NCI-H2107 (cell line): ENCODE measurements at regions not wholly inside any gene's neighbourhood (a gene's known extent, or its start where the extent isn't known, plus 50 kb on each side); places are given as distances from the start of the nearest gene placed in this dataset.

Source experiments
- DNase-seq: peaks from one replicate; lab custom pipeline; 2025; lab: John Stamatoyannopoulos, UW

DNA sequence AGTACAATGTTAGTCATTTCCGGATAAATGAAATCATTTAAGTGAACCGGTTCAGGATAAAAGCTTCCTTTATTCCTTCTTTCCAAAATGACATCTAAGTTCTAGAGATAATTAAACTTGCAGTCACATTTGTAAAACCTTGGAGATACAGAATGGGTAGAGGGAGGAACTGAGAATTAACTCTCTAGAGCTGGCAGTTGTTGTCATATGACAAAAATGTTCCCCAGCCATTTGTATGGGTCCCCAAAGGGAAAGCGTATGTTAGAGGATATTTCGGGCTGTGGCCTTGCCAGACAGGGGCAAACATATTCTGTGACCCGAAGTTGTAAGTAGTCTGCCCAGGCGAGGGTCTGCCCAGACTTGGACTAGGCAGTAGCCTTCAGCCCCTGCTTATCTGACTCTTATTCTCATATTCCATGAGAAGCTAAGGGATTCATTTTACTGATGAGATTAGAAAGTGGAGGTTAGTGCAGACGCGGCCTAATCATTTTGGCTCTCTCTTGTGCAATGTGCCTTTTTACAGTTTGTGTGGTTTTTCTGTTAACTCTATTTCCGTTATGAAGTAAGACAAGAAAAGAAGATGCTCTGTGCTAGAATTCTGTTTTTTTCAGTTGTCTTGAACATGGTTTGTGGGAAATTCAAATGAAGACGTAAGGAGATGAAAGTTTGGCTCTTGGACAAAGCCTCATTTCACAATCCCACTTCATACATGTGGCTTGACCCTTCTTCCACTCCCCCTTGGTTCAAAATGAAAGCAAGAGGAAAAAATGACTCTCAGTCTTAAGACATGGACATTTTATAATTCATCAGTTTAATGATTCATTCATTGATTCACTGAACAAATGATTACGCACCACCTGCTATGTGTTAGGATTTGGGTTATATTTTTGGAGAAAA lies 2394.2 kb upstream of the AGA start:
- DNase-seq = no peak

DNA sequence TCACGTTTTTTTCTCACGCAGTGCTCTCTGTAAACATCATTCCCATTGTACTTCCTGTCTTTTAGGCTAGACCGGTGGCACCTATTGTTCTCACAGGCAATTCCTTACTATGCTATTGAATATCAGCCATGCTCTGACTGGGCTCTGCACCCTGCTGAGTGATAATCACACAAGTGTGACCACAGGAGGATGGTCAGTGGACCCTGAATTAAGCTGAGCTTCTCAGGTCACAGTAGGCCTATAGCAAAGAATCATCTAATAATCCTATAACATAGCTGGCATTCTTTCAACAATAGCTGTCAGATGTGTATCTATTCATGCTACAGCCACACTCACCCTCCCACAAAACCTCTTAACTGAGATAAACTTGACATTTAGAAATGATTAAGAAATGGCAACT lies 2399.8 kb upstream of the TENM3 start:
- no peak for DNase-seq

DNA sequence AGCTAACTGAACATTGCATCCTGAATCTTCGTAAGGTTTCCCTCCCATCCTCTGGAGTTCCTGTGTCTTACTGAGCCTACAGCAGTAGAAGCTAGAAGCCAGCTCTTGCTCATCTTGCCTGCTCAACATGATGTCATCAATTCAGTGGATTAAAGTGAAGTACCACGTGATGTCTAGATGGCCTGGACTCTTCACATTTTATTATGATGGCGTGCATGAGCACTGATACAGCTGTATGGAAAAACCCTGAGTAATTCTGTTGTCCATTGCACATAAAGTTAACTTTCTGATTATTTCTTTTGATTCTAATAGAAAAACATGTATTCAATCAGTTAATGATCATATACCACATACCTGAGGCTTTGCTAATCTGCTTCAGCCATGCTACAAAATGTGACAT lies 2387.7 kb upstream of the TENM3 start:
- no peak for DNase-seq

DNA sequence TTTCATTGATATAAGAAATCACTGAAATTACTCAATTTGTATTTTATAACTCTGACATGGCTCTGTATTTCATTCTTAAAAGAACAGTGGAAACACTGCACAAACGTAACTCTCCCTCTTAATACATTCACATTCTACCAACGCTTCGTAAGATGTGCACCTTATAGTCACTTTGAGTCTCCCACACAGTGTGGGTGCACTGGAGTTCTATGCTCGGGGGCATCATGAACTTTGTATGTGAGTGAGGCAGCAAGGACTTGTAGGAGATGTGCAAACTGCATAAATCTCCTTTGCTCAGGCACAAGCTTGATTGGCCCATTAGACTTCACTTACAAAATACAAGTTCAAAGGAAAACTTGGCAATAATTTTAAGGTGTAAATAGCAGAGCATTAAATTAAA lies 2385.0 kb upstream of the TENM3 start:
- DNase-seq = no peak

DNA sequence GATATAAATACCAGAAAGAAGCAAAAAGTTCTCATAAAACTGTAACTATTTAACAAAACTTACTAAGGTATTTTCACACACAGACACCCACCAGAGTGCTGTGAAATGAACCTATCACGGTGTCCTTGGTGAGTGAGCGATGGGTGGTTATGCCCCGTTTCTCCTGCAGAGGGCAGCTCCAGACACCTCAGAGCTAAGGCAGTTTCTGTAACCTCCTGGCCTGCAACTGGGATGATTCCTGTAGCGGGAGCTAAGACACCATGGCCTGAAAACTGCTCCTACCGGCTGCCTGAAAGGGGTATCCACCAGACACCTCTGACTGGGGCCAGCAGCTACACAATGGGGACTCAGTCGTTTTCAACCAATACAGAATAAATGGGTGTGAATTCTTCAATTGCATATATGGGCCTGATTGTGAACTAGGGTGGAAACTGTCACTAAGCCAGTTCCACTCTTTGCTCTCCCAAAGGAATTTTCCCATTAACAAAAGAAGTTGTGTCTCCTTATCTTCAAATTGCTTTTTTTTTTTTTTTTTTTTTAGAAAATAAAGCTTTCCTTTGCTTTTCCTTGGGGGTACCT lies 2375.8 kb upstream of the TENM3 start:
- no peak for DNase-seq

DNA sequence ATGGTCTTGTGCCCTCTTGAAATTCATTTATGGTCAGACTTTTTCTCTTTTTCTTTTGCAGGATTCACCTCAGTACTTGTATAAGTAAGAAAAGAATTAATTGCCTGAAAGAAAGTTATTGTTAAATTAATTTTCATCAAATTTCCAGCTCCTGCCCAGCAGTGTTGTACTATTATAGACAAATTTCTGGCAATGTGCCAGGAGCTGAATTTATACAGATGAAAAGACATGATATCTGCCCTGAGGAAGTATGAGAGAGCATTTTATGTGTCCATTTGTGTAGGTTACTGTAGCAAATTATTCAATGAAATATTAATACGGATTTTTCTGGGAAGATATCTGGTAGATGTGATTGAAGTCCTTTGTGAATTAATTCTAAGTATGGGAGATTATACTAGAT lies 2371.5 kb upstream of the TENM3 start:
- no peak for DNase-seq

DNA sequence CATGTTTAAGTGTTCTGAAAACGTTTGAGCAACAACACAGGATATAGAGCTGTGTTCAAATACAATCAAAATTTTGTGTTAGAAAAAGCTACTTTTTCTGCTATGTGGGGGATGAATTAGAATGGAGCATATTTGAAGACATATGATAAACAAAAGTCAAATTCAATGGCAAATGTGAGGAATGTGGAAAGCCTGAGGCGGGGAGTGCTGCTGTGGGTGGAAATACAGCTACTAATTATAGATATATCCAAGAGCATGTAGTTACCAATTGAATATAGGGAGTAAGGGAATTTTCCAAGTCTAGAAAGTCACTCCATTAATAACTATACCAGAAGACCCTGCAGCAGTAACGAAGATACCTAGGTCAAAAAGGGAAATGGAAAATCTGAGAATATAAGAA lies 2370.4 kb upstream of the TENM3 start:
- no peak for DNase-seq

DNA sequence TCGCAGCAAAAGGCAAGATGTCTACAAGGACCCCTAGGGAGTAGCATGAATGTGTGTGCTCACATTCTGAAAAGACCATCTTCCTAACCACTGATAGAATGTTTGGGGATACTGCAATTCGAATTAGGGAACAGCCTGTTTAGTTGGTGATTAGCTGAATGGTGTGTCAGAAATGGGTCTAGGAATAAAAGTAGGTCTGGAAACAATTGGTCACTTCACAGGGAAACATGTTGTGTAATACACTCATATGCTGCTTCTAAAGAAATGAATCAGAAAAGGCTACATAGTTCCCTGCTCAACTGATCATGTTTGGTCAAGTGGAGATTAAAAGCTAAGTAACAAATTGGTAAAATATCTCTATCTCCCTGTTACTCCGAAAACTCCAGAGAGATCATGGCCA lies 2362.4 kb upstream of the TENM3 start:
- DNase-seq = no peak

DNA sequence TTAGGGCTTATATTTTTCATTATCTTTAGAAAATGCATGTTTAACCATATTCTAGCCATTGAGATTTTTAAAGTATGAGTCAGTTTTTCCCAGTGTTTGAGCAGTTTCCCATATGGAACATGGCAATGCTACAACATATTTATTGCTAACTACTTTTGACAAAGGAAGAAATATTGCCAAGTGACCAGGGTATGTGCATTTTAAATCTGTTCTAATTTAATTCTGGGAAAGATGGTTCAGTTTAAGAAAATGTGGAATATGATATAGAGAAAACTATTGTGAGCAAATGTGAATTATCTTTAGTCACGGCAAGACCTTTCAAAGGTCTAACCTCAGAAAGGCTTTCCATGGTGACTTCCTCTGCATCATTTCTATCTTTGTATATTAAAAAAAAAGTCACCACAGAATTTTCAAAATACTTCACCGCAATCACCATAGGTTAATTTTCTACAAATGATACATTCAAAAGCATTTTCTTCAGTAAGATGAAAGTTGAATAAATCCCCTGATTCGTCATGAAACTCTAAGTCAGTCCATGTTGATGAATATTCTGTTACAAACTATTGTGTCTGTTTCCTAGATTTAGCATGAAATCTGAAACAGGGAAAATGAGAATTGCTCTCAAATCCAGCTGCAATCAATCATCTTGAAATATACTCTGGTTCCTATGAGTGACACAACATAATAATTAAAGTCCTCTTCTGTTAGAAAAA lies 2349.0 kb upstream of the TENM3 start:
- DNase-seq = no peak

DNA sequence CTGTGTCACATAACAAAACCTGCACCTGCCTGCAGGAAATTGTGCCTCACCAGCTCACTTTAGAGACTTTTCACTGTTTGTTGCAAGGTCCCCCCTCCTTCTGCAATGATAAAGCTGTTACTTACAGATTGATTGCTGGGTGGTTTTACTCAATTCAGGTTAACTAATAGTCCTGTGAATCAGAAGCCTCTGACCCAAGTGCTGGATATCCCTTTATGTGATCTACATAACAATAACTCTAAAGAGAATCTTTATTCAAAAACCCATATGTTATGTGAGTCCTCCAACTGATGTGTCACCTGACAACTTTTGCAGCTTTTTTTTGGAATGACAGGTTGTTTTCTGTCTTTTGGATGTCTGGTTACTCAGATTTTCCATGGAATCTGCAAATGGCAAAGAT lies 2323.6 kb upstream of the TENM3 start:
- no peak for DNase-seq

DNA sequence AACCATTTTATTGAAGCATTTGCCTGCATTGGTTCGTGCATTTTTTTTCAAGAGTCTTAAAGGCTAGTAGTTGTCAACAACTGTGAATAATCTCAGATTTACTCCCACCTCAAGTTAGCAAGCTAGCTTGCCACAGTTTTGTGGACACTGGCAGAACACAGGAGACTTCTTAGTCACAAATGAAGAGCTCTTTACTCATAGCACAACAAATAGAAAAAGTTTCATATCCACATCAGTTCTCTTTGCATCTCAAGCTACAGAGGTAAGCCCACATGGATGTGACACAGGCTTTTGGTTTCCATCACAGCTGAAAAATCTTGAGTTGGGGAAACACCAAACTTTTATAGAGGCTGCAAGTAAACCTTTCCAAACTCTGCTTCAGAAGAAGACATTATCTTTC lies 2315.7 kb upstream of the TENM3 start:
- no peak for DNase-seq

DNA sequence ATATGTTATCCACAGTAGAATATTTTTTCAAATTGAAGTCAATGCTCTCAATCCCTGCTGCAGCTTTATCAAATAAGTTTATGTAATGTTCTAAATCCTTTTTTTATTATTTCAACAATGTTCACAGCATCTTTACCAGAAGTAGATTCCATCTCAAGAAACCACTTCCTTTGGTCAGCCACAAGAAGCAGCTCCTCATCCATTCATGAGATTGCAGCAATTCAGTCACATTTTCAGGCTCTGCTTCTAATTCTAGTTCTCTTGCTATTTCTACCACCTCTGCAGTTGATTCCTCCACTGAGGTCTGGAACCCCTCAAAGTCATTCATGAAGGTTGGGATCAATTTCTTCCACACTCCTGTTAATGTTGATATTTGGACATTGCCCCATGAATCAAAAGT lies 2301.3 kb upstream of the TENM3 start:
- DNase-seq = no peak

DNA sequence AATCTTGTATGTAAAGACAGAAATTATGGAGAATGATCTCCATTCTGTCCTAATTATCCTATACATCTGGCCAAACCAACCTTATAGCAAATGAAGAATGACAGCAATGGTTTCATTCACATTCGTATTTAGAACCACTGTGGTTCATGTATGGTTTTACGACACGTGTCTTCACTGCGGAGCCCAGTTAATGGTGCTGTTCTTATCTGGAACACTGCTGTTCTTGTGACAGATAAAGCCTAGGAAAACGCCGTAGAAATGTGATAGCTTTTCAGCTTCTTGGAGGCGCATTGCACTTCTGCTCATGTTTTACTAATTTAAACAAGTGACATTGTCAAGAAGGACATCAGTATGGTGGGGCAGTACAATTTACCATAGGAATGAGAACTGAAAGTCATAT lies 2266.4 kb upstream of the TENM3 start:
- DNase-seq = no peak

DNA sequence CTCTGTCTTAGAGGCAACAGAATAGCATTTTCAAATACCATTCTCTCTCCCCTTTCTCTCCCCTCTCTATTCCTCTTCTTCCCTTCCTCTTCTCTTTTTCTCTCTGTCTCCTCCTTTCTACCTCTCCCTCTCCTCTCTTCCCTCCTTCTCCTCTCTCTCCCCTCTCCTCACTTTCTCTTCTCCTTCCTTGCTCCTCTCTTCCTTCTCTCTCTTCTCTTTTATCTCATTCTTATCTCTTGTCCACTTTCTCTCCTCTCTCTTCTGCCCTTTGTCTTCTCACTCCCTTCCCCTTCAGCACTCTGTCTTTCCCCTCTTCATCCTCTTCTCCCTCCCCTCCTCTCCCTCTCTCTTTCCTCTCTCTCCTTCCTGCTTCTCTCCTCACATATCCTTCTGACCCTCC lies 2265.8 kb upstream of the TENM3 start:
- DNase-seq = no peak

DNA sequence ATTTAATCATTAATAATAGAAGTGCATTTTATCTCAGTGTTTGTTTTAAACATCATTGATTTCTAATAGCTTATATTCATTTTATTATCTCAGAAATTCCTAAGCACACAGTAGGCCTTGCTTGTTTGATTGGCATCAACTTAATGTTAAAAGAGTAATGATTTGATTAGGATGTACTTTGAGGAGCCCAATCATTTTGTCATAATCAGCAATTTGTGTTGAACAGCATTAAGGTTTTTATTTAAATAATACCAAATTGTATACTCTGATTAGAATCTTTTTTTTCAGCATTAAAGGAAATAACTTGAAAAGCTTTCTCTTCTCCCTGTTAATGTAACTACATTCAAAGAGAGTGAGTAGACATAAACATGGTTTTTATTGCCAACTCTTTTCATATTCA lies 2262.0 kb upstream of the TENM3 start:
- no peak for DNase-seq

DNA sequence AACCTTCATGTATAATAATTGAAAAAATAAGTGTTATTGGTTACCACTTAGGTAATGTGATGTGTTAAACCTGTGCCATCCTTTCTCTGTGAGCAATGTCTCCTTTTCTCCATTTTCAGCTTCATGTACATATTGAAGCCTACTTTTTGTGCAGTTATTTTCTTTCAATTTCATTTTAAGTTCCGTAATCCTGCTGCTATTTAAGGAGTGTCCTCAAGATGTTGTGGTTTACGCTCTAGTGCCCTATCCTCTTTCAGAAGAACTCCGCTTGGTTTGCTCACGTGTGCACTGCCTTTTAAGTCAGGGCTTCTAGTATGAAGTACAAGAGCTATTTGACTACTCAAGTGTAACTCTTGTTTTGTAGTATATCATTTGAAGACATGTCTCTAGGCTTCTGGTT lies 2253.2 kb upstream of the TENM3 start:
- DNase-seq = no peak

DNA sequence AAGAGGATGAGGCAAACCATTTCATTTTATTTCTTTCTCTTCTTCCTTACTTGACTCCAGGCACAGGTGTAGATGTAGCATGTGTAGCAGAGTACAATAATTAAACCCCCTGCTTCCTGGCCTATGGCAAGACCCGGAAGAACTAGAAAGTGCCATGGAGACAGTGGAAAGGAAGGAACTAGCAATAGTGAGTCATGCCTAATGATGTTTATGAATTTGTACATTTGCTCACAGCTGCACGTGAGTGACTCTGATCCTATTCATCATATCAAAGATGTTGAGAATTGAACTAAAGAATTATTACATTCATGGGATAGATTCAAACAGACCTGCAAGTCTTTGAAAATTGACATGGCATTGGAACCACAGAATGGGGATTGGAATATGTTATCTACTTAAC lies 2233.9 kb upstream of the TENM3 start:
- DNase-seq = no peak

DNA sequence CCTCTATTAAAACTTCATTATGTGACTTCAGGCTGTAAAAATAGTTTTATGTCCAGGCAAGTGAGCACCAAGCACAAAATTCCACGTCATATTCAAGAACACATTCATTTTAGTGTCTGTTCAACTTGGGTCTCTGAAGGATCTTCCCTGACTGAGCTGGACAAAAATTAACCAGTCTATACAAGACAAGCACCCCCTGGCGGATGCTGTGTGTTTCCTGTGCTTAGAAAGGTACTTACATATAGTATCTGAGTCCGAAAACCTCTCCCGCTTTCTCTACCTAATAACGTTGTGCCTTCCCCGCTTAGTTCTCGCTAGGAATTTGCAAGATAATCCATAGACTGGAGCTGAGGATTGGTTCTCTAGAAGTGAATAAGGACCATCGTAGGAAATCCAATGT lies 2214.5 kb upstream of the TENM3 start:
- DNase-seq = no peak

DNA sequence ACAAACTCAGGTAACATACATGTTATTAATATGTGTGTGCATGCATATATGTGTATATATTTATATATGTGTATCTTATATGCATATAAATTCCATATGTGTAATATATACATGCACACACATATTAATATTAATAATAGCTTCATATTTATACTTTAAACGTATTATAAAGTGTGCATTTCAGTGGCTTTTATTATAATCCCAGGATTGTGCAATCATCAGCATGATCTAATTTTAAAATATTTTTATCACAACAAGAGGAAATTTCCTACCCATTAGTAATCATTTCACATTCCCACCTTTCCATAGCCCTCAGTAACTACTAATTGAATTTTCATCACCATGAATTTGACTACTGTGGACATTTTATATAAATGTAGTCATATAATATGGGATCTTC lies 2211.9 kb upstream of the TENM3 start:
- no peak for DNase-seq

DNA sequence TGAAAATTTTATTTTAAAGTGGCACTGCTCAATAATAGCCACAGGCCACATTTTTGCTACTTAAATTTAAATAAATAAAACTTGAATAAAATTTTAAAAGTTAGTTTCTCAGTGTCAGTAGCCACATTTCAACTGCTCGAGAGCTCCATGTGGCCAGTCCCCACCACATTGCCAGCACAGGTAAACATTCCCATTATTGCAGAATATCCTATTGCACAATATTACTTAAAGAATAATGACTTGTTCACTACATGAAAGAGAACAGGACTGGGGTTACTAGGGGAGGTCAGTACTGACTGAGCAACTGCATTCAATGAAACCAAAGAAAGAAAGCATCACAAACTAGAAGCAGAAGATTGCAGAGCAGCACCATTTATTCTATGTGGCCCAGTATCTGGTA lies 2201.6 kb upstream of the TENM3 start:
- no peak for DNase-seq

DNA sequence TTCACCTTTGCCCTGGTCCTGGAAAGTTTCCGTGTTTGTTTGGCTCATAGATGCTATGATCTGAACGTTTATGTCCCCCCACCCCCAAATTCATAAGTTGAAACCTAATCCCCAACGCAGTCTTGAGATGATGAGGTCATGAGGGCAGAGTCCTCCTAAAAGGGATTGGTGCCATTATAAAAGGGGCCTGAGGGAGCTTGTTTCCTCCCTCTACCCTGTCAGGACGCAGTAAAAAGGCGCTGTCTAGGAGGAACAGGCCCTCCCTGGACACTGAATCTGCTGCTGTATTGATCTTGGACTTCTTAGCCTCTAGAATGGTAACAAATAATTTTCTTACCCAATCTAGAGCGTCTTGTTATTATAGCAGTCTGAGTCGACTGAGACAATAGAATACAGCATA lies 2190.6 kb upstream of the TENM3 start:
- no peak for DNase-seq

DNA sequence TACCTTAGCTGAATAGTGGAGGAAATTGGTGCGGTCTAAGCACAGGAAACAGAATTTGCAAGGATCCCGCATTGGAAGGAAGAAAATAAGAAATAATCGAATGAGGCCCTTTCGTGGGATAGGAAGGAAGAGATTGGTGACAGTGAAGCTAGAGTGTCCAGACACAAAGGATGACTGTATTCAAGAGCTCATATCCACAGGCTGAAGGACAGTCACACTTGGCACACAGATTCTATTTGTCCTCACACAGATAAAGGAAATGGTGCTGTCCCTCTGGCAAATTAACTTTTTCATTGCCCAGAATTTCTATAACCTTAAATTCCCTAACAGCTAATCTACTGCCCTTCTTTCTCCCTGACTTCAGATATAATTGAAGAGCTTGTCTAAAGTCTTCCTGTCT lies 2188.9 kb upstream of the TENM3 start:
- no peak for DNase-seq

DNA sequence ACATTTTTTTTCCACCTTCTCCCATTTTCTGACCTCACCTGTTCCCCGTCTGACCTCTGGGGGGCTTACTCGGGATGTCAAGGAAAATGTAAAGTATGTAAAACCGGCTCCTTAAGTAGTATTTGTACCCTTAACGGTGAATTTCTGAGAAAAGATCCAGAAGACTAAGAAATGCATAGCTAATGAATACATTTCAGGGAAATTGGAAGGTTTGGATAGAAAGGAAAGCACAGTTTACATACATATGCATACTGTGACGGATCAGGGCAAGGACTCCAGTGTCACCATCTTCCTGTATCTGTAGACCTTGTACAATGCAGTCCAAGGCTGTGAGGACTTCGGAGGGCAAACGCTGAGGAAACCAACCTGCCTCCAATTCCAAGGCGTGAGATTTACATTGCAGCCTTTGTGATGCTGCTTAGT lies 2185.9 kb upstream of the TENM3 start:
- DNase-seq = no peak
